OCI-LY7 (cell line): ENCODE measurements at regions not wholly inside any gene's neighbourhood (a gene's known extent, or its start where the extent isn't known, plus 50 kb on each side); places are given as distances from the start of the nearest gene placed in this dataset.

Experiments
- CTCF ChIP-seq: fragments of 200-600 bp; sonication (generic); conservative IDR thresholded peaks from 2 replicates; pipeline ENCODE4 v1.5.1; 2014; ENCODE audit warnings: mild to moderate bottlenecking, antibody characterized with exemption, low read length, moderate library complexity, mixed read lengths
- EZH2phosphoT487 ChIP-seq: fragments of 200-600 bp; sonication (generic); IDR thresholded peaks from 2 replicates; pipeline ENCODE4 v1.6.1; 2018; ENCODE audit warnings: low read depth, borderline replicate concordance, mild to moderate bottlenecking, mixed run types, antibody characterized with exemption, low read length, moderate library complexity, mixed read lengths

- TF ChIP-seq CTCF (no peak), EZH2phosphoT487 (no peak)
Measured at GRCh38 chr18:55841314-55841713, 253.3 kb upstream of the TCF4 start.
